T47D (cell line): ENCODE measurements at regions not wholly inside any gene's neighbourhood (a gene's known extent, or its start where the extent isn't known, plus 50 kb on each side); places are given as distances from the start of the nearest gene placed in this dataset.
"Not testable (repeated sequence)": the region's sequence is repeated elsewhere in the genome, so short reads cannot be mapped to it uniquely, and the experiment has no call there.

ENCODE experiments used
- DNase-seq, 2 experiments: peaks; one replicate each; pipeline versions ENCODE4 v3.0.0 to v3.0.0-alpha.2; 2011 to 2012; ENCODE audit warnings: low read depth in 1 of 2, low spot score in 1 of 2
- JUND ChIP-seq: IDR thresholded peaks from 2 replicates; pipeline ENCODE4 v1.6.1; 2012; ENCODE audit warnings: low read depth
- in situ Hi-C: cut with HindIII; loops from 2 replicates; pipeline ENCODE4 v1.10.0; 2016; ENCODE audit warnings: low sequenced_read_pairs, low pct_unique_long_range_greater_than_20kb

- DNase-seq = no peak
- in situ Hi-C loops = no loop called here
- TF ChIP-seq JUND = no peak
Measured at GRCh38 chr5:100709771-100710170, 174.6 kb downstream of the FAM174A start.

- DNase-seq, in situ Hi-C loops: not testable (repeated sequence)
Measured at GRCh38 chr5:100714780-100715179, 179.6 kb downstream of the FAM174A start.

- no peak for TF ChIP-seq JUND
- in situ Hi-C loops = no loop called here
- no peak for DNase-seq
Measured at GRCh38 chr5:100722657-100723056, 180.4 kb downstream of the ST8SIA4 start.

- in situ Hi-C loops = no loop called here
- no peak for DNase-seq
- no peak for TF ChIP-seq JUND
Measured at GRCh38 chr5:100723229-100723628, 179.9 kb downstream of the ST8SIA4 start.

- no peak for TF ChIP-seq JUND
- in situ Hi-C loops = no loop called here
- DNase-seq = no peak
Measured at GRCh38 chr5:100726116-100726515, 177.0 kb downstream of the ST8SIA4 start.

- peak in 1 of 2 experiments; percentile 6 for DNase-seq
- in situ Hi-C loops = no loop called here
- no peak for TF ChIP-seq JUND
Measured at GRCh38 chr5:100731768-100732167, 171.3 kb downstream of the ST8SIA4 start.

- DNase-seq = no peak
- in situ Hi-C loops = no loop called here
- no peak for TF ChIP-seq JUND
Measured at GRCh38 chr5:100746730-100747129, 156.4 kb downstream of the ST8SIA4 start.

- TF ChIP-seq JUND = no peak
- no peak for DNase-seq
- in situ Hi-C loops = no loop called here
Measured at GRCh38 chr5:100749771-100750284, 153.3 kb downstream of the ST8SIA4 start.

GRCh38 chr5:100755435-100755834 is 147.6 kb downstream of the ST8SIA4 start:
- no peak for TF ChIP-seq JUND
- DNase-seq = no peak
- in situ Hi-C loops = no loop called here
